ENCODE measurements at regions not wholly inside any gene's neighbourhood (a gene's known extent, or its start where the extent isn't known, plus 50 kb on each side); places are given as distances from the start of the nearest gene placed in this dataset.

GRCh38 chr2:31675485-31675901, 94.8 kb upstream of the SRD5A2 start:
- H3K4me1 ChIP-seq (ENCODE audit: insufficient read depth, low read length): no peaks in the 10 kb centered on the region
- no peaks in the 10 kb centered on the region for H3K9me2 ChIP-seq (replicated peaks; ENCODE audit: low read length)
- H3F3A ChIP-seq (ENCODE audit: low read length, unreplicated experiment): no peaks in the 10 kb centered on the region
- DNase-seq: peak; percentile 47
- H3K9ac ChIP-seq (ENCODE audit: low read length): no peak overlapping the region
- CTCF ChIA-PET: no interaction called here
- H3K27me3 ChIP-seq (ENCODE audit: low read length): no peaks in the 10 kb centered on the region
- ATAC-seq: peak; percentile 50; the same call in 1 of the 2 replicates
- H3K36me3 ChIP-seq (ENCODE audit: low read depth, low read length): no peaks in the 10 kb centered on the region
- H3K4me2 ChIP-seq (ENCODE audit: low read length): no peak overlapping the region
- no peaks in the 10 kb centered on the region for H3K9me3 ChIP-seq (ENCODE audit: low read length)
- H3K4me3 ChIP-seq (ENCODE audit: low read length): no peak overlapping the region
- H3K79me2 ChIP-seq (ENCODE audit: low read length): no peaks in the 10 kb centered on the region
- no peak overlapping the region for H2AFZ ChIP-seq (ENCODE audit: low read length)
- intact Hi-C loops (cut with micrococcal nuclease): no loop called here
- no TSS peak for BruUV-seq (replicated peaks)
- TF ChIP-seq EZH2 (IDR thresholded peaks at IDR 0.05; ENCODE audit: low read length, unreplicated experiment) (no peak), CTCF (conservative IDR thresholded peaks at IDR 0.05; ENCODE audit: low read depth, low read length) (peak; percentile 51)
- POLR2A ChIA-PET (ENCODE audit: unreplicated experiment): no interaction called here
- no peaks in the 10 kb centered on the region for H4K20me1 ChIP-seq (ENCODE audit: low read length)
- H3K27ac ChIP-seq (ENCODE audit: low read length): no peak overlapping the region

- BruUV-seq (replicated peaks): no TSS peak
- no peaks in the 10 kb centered on the region for H3K9me2 ChIP-seq (replicated peaks; ENCODE audit: low read length)
- no peaks in the 10 kb centered on the region for H3F3A ChIP-seq (ENCODE audit: low read length, unreplicated experiment)
- no peaks in the 10 kb centered on the region for H3K9me3 ChIP-seq (ENCODE audit: low read length)
- H3K9ac ChIP-seq (ENCODE audit: low read length): no peak overlapping the region
- intact Hi-C loops (cut with micrococcal nuclease): no loop called here
- ATAC-seq (no peak), DNase-seq (no peak)
- H3K36me3 ChIP-seq (ENCODE audit: low read depth, low read length): no peaks in the 10 kb centered on the region
- no peak overlapping the region for H2AFZ ChIP-seq (ENCODE audit: low read length)
- H3K27me3 ChIP-seq (ENCODE audit: low read length): no peaks in the 10 kb centered on the region
- H3K4me3 ChIP-seq (ENCODE audit: low read length): no peak overlapping the region
- H3K27ac ChIP-seq (ENCODE audit: low read length): no peak overlapping the region
- H3K4me2 ChIP-seq (ENCODE audit: low read length): no peak overlapping the region
- CTCF ChIA-PET: no interaction called here
- TF ChIP-seq CTCF (conservative IDR thresholded peaks at IDR 0.05; ENCODE audit: low read depth, low read length) (no peak; the same call in 1 of the 2 replicates), EZH2phosphoT487 (IDR thresholded peaks at IDR 0.05; ENCODE audit: borderline replicate concordance, low read length) (no peak), EZH2 (IDR thresholded peaks at IDR 0.05; ENCODE audit: low read length, unreplicated experiment) (no peak)
- no peaks in the 10 kb centered on the region for H3K4me1 ChIP-seq (ENCODE audit: insufficient read depth, low read length)
- POLR2A ChIA-PET (ENCODE audit: unreplicated experiment): no interaction called here
- no peaks in the 10 kb centered on the region for H3K79me2 ChIP-seq (ENCODE audit: low read length)
- H4K20me1 ChIP-seq (ENCODE audit: low read length): no peaks in the 10 kb centered on the region
Measured at GRCh38 chr2:31674446-31674845, 93.7 kb upstream of the SRD5A2 start.

GRCh38 chr2:31666878-31667277, 86.1 kb upstream of the SRD5A2 start:
- H3K79me2 ChIP-seq (ENCODE audit: low read length): no peaks in the 10 kb centered on the region
- DNase-seq: no peak
- ATAC-seq: no peak
- H3K9ac ChIP-seq (ENCODE audit: low read length): no peak overlapping the region
- intact Hi-C loops (cut with micrococcal nuclease): no loop called here
- no peaks in the 10 kb centered on the region for H3F3A ChIP-seq (ENCODE audit: low read length, unreplicated experiment)
- H2AFZ ChIP-seq (ENCODE audit: low read length): no peak overlapping the region
- H3K9me3 ChIP-seq (ENCODE audit: low read length): no peaks in the 10 kb centered on the region
- no peaks in the 10 kb centered on the region for H3K4me1 ChIP-seq (ENCODE audit: insufficient read depth, low read length)
- ChIA-PET POLR2A (ENCODE audit: unreplicated experiment) (no interaction called here), CTCF (no interaction called here)
- no peaks in the 10 kb centered on the region for H4K20me1 ChIP-seq (ENCODE audit: low read length)
- TF ChIP-seq EZH2phosphoT487 (IDR thresholded peaks at IDR 0.05; ENCODE audit: borderline replicate concordance, low read length) (no peak), EZH2 (IDR thresholded peaks at IDR 0.05; ENCODE audit: low read length, unreplicated experiment) (no peak), CTCF (conservative IDR thresholded peaks at IDR 0.05; ENCODE audit: low read depth, low read length) (no peak)
- H3K27me3 ChIP-seq (ENCODE audit: low read length): no peaks in the 10 kb centered on the region
- no peaks in the 10 kb centered on the region for H3K9me2 ChIP-seq (replicated peaks; ENCODE audit: low read length)
- no peaks in the 10 kb centered on the region for H3K36me3 ChIP-seq (ENCODE audit: low read depth, low read length)
- no peak overlapping the region for H3K4me2 ChIP-seq (ENCODE audit: low read length)
- H3K4me3 ChIP-seq (ENCODE audit: low read length): no peak overlapping the region
- BruUV-seq (replicated peaks): no TSS peak
- no peak overlapping the region for H3K27ac ChIP-seq (ENCODE audit: low read length)

Measured in PC-3 (cell line).